NCI-H2029 treated with DMSO at 0.1 percent for 48 hours (cell line): ENCODE measurements at regions not wholly inside any gene's neighbourhood (a gene's known extent, or its start where the extent isn't known, plus 50 kb on each side); places are given as distances from the start of the nearest gene placed in this dataset.

ENCODE experiments used
- DNase-seq: peaks from one replicate; lab custom pipeline; 2025; lab: John Stamatoyannopoulos, UW

- DNase-seq: no peak
Measured at GRCh38 chr14:75371297-75371696, 56.5 kb upstream of the JDP2 start.

GRCh38 chr14:75372260-75372659 lies 55.6 kb upstream of the JDP2 start:
- DNase-seq: no peak

DNA sequence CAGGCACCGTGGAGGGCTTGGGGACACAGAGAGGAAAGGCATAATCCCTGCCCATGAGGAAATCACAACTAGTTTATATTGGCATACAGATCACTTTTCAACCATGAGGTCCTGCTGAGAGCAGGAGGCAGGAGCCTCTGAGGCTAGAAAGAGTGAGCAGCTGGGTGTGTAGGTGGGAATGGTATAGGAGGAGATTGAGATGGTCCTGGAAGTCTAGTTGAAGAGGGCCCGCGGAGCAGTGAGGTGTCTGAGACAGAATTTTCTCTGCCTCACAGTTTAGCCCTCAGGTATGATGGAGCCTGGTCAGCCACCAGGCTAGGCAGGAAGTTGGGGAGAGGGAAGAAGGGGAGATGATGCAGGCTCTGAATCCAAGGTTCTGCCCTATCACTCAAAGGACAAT lies 54.7 kb upstream of the JDP2 start:
- no peak for DNase-seq

DNA sequence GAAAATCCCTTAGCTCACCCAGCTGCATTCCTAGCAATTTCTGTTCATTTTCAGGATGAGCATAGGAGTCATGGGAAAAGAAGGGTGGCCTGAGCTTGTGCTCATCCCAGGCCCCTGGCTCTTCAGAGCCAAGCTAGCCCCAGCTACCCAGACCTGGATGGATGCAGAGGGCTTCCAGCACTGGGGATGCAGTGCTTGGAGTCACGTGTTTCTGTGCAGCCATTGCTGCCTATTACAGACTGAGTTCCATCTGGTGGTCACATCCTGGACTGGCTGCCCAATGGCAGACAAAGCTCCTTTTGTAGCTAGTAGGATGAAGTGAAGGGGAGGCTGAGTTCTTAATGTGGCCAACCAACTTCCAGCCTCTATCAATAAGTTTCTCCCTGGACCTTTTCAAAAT lies 54.2 kb upstream of the JDP2 start:
- no peak for DNase-seq

DNA sequence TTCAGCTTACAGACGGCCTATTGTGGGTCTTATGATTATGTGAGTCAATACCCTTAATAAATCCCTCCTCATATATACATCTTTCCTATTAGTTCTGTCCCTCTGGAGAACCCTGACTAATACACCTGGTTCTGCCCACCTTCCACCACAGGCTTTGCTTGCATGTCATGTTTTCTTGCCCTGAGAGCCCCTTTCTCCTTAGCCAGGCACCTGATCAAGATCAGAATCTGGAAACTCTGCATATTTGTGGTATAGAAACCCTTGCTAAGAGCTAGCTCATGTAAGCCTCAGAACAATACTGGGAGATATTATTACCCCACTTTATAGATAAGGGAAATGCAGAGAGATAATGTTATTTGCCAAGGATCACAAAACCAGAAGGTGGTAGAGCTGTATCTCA lies 52.9 kb upstream of the JDP2 start:
- no peak for DNase-seq

GRCh38 chr14:75375983-75376382 lies 51.8 kb upstream of the JDP2 start:
- DNase-seq: no peak
